ENCODE measurements at regions not wholly inside any gene's neighbourhood (a gene's known extent, or its start where the extent isn't known, plus 50 kb on each side); places are given as distances from the start of the nearest gene placed in this dataset.

- no peak for DNase-seq (ENCODE audit: low spot score)
Measured at GRCh38 chr4:1476140-1476513, 69.9 kb upstream of the NKX1-1 start.

GRCh38 chr4:1475277-1476139 lies 69.3 kb upstream of the NKX1-1 start:
- no peak for DNase-seq (ENCODE audit: low spot score)

GRCh38 chr4:1474126-1475090 lies 68.2 kb upstream of the NKX1-1 start:
- DNase-seq (ENCODE audit: low spot score): no peak

GRCh38 chr4:1473718-1474117 lies 67.5 kb upstream of the NKX1-1 start:
- no peak for DNase-seq (ENCODE audit: low spot score)

- DNase-seq (ENCODE audit: low spot score): no peak
Measured at GRCh38 chr4:1472911-1473518, 66.8 kb upstream of the NKX1-1 start.

- no peak for DNase-seq (ENCODE audit: low spot score)
Measured at GRCh38 chr4:1472148-1472797, 66.0 kb upstream of the NKX1-1 start.

- DNase-seq (ENCODE audit: low spot score): no peak
Measured at GRCh38 chr4:1471443-1472147, 65.4 kb upstream of the NKX1-1 start.

GRCh38 chr4:1470816-1471442 lies 64.7 kb upstream of the NKX1-1 start:
- no peak for DNase-seq (ENCODE audit: low spot score)

- DNase-seq (ENCODE audit: low spot score): no peak
Measured at GRCh38 chr4:1470393-1470670, 64.1 kb upstream of the NKX1-1 start.

- peak; percentile 9 for DNase-seq (ENCODE audit: low spot score)
Measured at GRCh38 chr4:1469607-1470392, 63.6 kb upstream of the NKX1-1 start.

GRCh38 chr4:1469043-1469442 lies 62.8 kb upstream of the NKX1-1 start:
- DNase-seq (ENCODE audit: low spot score): no peak

- no peak for DNase-seq (ENCODE audit: low spot score)
Measured at GRCh38 chr4:1467581-1468458, 61.6 kb upstream of the NKX1-1 start.

- no peak for DNase-seq (ENCODE audit: low spot score)
Measured at GRCh38 chr4:1466863-1467165, 60.6 kb upstream of the NKX1-1 start.

- no peak for DNase-seq (ENCODE audit: low spot score)
Measured at GRCh38 chr4:1466034-1466862, 60.0 kb upstream of the NKX1-1 start.

GRCh38 chr4:1465173-1466033 lies 59.2 kb upstream of the NKX1-1 start:
- DNase-seq (ENCODE audit: low spot score): no peak

GRCh38 chr4:1464581-1465171 lies 58.4 kb upstream of the NKX1-1 start:
- no peak for DNase-seq (ENCODE audit: low spot score)

GRCh38 chr4:1463927-1464540 lies 57.8 kb upstream of the NKX1-1 start:
- DNase-seq (ENCODE audit: low spot score): no peak

All from NAMALWA (cell line).